WI38 (cell line): ENCODE measurements at regions not wholly inside any gene's neighbourhood (a gene's known extent, or its start where the extent isn't known, plus 50 kb on each side); places are given as distances from the start of the nearest gene placed in this dataset.

Source experiments
- H3K4me3 ChIP-seq: 2 replicates; pipeline ENCODE4 v1.5.1; 2011; ENCODE audit warnings: low read depth, mild to moderate bottlenecking, control low read depth, low read length
- TF ChIP-seq, protein P1 (sequence below): IDR thresholded peaks from 2 replicates; pipeline ENCODE4 v1.5.1; 2012; ENCODE audit warnings: low read depth, mild to moderate bottlenecking, control low read depth, low read length

- TF ChIP-seq, protein P1, sequence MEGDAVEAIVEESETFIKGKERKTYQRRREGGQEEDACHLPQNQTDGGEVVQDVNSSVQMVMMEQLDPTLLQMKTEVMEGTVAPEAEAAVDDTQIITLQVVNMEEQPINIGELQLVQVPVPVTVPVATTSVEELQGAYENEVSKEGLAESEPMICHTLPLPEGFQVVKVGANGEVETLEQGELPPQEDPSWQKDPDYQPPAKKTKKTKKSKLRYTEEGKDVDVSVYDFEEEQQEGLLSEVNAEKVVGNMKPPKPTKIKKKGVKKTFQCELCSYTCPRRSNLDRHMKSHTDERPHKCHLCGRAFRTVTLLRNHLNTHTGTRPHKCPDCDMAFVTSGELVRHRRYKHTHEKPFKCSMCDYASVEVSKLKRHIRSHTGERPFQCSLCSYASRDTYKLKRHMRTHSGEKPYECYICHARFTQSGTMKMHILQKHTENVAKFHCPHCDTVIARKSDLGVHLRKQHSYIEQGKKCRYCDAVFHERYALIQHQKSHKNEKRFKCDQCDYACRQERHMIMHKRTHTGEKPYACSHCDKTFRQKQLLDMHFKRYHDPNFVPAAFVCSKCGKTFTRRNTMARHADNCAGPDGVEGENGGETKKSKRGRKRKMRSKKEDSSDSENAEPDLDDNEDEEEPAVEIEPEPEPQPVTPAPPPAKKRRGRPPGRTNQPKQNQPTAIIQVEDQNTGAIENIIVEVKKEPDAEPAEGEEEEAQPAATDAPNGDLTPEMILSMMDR = no peak
- H3K4me3 ChIP-seq = no peak overlapping the region
Measured at GRCh38 chr10:91702620-91703019, 69.7 kb upstream of the PPP1R3C start.

GRCh38 chr10:91700788-91701444 lies 68.0 kb upstream of the PPP1R3C start:
- TF ChIP-seq, protein P1 = no peak
- H3K4me3 ChIP-seq = no peak overlapping the region

DNA sequence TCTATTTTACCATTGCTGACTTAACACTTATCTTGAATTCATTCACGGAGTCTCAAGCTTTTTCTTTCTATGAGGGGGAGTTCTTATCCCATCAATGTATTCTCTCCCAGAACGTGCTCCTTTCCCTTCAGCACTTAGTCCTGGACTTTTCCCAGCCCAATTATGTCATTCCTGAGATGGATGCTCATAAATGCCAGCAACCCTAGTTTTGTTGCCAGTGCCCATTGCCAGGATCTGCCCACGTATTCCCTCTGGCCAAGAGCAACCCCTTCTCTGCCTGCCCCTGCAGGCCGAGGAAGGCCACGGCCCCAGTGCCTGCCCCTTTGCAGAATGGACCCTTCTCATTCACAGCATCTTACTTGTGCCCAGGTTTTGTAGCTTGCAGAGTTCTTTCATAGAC lies 67.4 kb upstream of the PPP1R3C start:
- TF ChIP-seq, protein P1 = no peak
- no peak overlapping the region for H3K4me3 ChIP-seq

GRCh38 chr10:91698258-91698657 lies 65.4 kb upstream of the PPP1R3C start:
- no peak overlapping the region for H3K4me3 ChIP-seq
- TF ChIP-seq, protein P1 = no peak

GRCh38 chr10:91694170-91694794 lies 61.4 kb upstream of the PPP1R3C start:
- TF ChIP-seq, protein P1 = peak; percentile 59; the same call in 1 of the 2 replicates
- H3K4me3 ChIP-seq = no peak overlapping the region

- TF ChIP-seq, protein P1 = no peak
- H3K4me3 ChIP-seq = no peak overlapping the region
Measured at GRCh38 chr10:91691981-91692380, 59.1 kb upstream of the PPP1R3C start.

DNA sequence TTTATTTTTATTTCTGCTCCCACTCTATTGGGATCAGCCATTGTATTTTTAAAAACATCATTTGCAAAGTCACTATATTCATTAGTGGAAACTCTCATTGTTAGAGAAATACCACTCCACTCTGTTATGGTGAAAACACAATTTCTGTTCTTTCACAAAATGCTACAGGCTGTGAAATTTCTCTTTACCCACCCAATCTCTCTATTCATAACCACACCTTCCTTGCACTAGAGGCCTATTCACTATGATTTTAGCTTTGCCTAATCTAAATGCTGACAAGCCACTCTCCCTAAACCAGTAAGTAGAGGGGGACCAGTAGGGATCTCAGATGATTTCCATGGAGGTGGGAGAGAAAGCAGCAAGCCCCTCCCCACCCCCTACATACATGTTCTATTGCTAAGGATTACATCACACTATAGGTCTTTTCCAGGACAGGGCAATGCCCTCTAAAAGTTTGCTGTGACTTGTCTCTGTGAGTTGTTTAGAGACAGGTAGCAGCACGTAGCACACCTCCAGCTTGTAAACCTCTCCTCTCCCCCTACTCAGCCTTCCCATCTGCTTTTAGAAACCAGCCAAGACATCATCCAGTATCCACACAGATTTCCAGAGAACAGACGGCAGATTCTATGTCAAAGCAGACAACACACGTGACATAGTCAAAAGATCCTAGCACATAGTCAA lies 58.3 kb upstream of the PPP1R3C start:
- TF ChIP-seq, protein P1 = no peak

More for the DNA sequence above, 58.3 kb upstream of the PPP1R3C start:
- no peak overlapping the region for H3K4me3 ChIP-seq
